Omental fat pad (tissue), 3 donors: ENCODE measurements at regions not wholly inside any gene's neighbourhood (a gene's known extent, or its start where the extent isn't known, plus 50 kb on each side); places are given as distances from the start of the nearest gene placed in this dataset.

Experiments
- ATAC-seq: fragments of 150-250 bp; one replicate; pipeline ENCODE4 v1.9.1; 2016; ENCODE audit warnings: mild to moderate bottlenecking, moderate library complexity; ENCODE audit not compliant: low FRiP score
- DNase-seq: peaks from one replicate; pipeline ENCODE4 v3.0.0-alpha.2; 2019; ENCODE audit warnings: low spot score
- CTCF ChIP-seq, 3 donors: fragments of 450-650 bp; IDR thresholded peaks; one replicate each; pipeline ENCODE4 v1.5.1; 2016 to 2017; ENCODE audit warnings: antibody characterized with exemption in 3 of 3, mild to moderate bottlenecking in 3 of 3, moderate library complexity in 2 of 3

- no peak for DNase-seq
- TF ChIP-seq CTCF (IDR thresholded peaks at IDR 0.05) = no peak
- no peak for ATAC-seq
Measured at GRCh38 chr11:69981119-69981784, 96.9 kb upstream of the ANO1 start.

GRCh38 chr11:69982690-69983570 is 95.2 kb upstream of the ANO1 start:
- no peak for ATAC-seq
- no peak for TF ChIP-seq CTCF (IDR thresholded peaks at IDR 0.05)
- no peak for DNase-seq

- DNase-seq (no peak), ATAC-seq (no peak)
- no peak for TF ChIP-seq CTCF (IDR thresholded peaks at IDR 0.05)
Measured at GRCh38 chr11:69983571-69983877, 94.6 kb upstream of the ANO1 start.

GRCh38 chr11:69983897-69984438 is 94.1 kb upstream of the ANO1 start:
- no peak for TF ChIP-seq CTCF (IDR thresholded peaks at IDR 0.05)
- DNase-seq (no peak), ATAC-seq (no peak)

GRCh38 chr11:69984457-69985261 is 93.5 kb upstream of the ANO1 start:
- no peak for ATAC-seq
- TF ChIP-seq CTCF (IDR thresholded peaks at IDR 0.05) = no peak

GRCh38 chr11:69985331-69985640 is 92.8 kb upstream of the ANO1 start:
- TF ChIP-seq CTCF (IDR thresholded peaks at IDR 0.05) = no peak
- ATAC-seq (no peak), DNase-seq (no peak)

More at GRCh38 chr11:69984457-69985261, 93.5 kb upstream of the ANO1 start:
- DNase-seq = no peak
